ENCODE measurements at regions not wholly inside any gene's neighbourhood (a gene's known extent, or its start where the extent isn't known, plus 50 kb on each side); places are given as distances from the start of the nearest gene placed in this dataset.

GRCh38 chr11:115054570-115055538 lies 376.5 kb downstream of the NXPE2 start:
- DNase-seq (ENCODE audit: low spot score) = no peak
- intact Hi-C loops (cut with DNase I) = no loop called here

- intact Hi-C loops (cut with DNase I) = no loop called here
- DNase-seq (ENCODE audit: low spot score) = no peak
Observed at GRCh38 chr11:115056514-115056913, 378.2 kb downstream of the NXPE2 start.

GRCh38 chr11:115060840-115061239 lies 382.5 kb downstream of the NXPE2 start:
- DNase-seq (ENCODE audit: low spot score) = no peak
- intact Hi-C loops (cut with DNase I) = loop anchor here in 1 of 2 donors (5.0 kb wide), 1 partner anchor 261 kb away; no protein-coding TSS in a partner anchor

GRCh38 chr11:115065314-115065713 lies 387.0 kb downstream of the NXPE2 start:
- intact Hi-C loops (cut with DNase I) = no loop called here
- DNase-seq (ENCODE audit: low spot score) = no peak

GRCh38 chr11:115065830-115066664 lies 387.7 kb downstream of the NXPE2 start:
- intact Hi-C loops (cut with DNase I) = no loop called here
- DNase-seq (ENCODE audit: low spot score) = no peak

- DNase-seq (ENCODE audit: low spot score) = no peak
- intact Hi-C loops (cut with DNase I) = no loop called here
Observed at GRCh38 chr11:115067471-115067870, 389.1 kb downstream of the NXPE2 start.

GRCh38 chr11:115067900-115068530 lies 389.7 kb downstream of the NXPE2 start:
- intact Hi-C loops (cut with DNase I) = no loop called here
- no peak for DNase-seq (ENCODE audit: low spot score)

GRCh38 chr11:115069599-115069998 lies 391.3 kb downstream of the NXPE2 start:
- intact Hi-C loops (cut with DNase I) = no loop called here

GRCh38 chr11:115075356-115075755 lies 397.0 kb downstream of the NXPE2 start:
- intact Hi-C loops (cut with DNase I) = no loop called here
- no peak for DNase-seq (ENCODE audit: low spot score)

More at GRCh38 chr11:115069599-115069998, 391.3 kb downstream of the NXPE2 start:
- DNase-seq (ENCODE audit: low spot score) = no peak

- intact Hi-C loops (cut with DNase I) = no loop called here
- no peak for DNase-seq (ENCODE audit: low spot score)
Observed at GRCh38 chr11:115077740-115078139, 399.4 kb downstream of the NXPE2 start.

GRCh38 chr11:115078461-115079438 lies 400.4 kb downstream of the NXPE2 start:
- DNase-seq (ENCODE audit: low spot score) = no peak
- intact Hi-C loops (cut with DNase I) = no loop called here

GRCh38 chr11:115080923-115081680 lies 402.8 kb downstream of the NXPE2 start:
- intact Hi-C loops (cut with DNase I) = no loop called here

GRCh38 chr11:115081972-115082371 lies 403.6 kb downstream of the NXPE2 start:
- no peak for DNase-seq (ENCODE audit: low spot score)
- intact Hi-C loops (cut with DNase I) = no loop called here

More at GRCh38 chr11:115080923-115081680, 402.8 kb downstream of the NXPE2 start:
- DNase-seq (ENCODE audit: low spot score) = no peak

- DNase-seq (ENCODE audit: low spot score) = no peak
- intact Hi-C loops (cut with DNase I) = no loop called here
Observed at GRCh38 chr11:115083144-115083806, 404.9 kb downstream of the NXPE2 start.

GRCh38 chr11:115084231-115084630 lies 405.9 kb downstream of the NXPE2 start:
- intact Hi-C loops (cut with DNase I) = no loop called here
- DNase-seq (ENCODE audit: low spot score) = no peak

GRCh38 chr11:115085461-115086210 lies 407.3 kb downstream of the NXPE2 start:
- intact Hi-C loops (cut with DNase I) = no loop called here
- no peak for DNase-seq (ENCODE audit: low spot score)

GRCh38 chr11:115087791-115088190 lies 409.5 kb downstream of the NXPE2 start:
- intact Hi-C loops (cut with DNase I) = no loop called here
- no peak for DNase-seq (ENCODE audit: low spot score)
